ENCODE measurements at regions not wholly inside any gene's neighbourhood (a gene's known extent, or its start where the extent isn't known, plus 50 kb on each side); places are given as distances from the start of the nearest gene placed in this dataset.

GRCh38 chr3:82581350-82581749 lies 819.9 kb upstream of the GBE1 start:
- Histone ChIP-seq H3K27me3 (ENCODE audit: control insufficient read depth, insufficient read depth, low read length) (no peaks in the 10 kb centered on the region), H3K4me3 (ENCODE audit: low read depth, low read length) (no peak overlapping the region), H3K36me3 (ENCODE audit: control insufficient read depth, insufficient read depth, low read length) (no peaks in the 10 kb centered on the region)
- POLR2A ChIA-PET = no interaction called here
- CTCF ChIA-PET = no interaction called here
- no peak for DNase-seq (ENCODE audit: low read depth)
- TF ChIP-seq, protein P1, sequence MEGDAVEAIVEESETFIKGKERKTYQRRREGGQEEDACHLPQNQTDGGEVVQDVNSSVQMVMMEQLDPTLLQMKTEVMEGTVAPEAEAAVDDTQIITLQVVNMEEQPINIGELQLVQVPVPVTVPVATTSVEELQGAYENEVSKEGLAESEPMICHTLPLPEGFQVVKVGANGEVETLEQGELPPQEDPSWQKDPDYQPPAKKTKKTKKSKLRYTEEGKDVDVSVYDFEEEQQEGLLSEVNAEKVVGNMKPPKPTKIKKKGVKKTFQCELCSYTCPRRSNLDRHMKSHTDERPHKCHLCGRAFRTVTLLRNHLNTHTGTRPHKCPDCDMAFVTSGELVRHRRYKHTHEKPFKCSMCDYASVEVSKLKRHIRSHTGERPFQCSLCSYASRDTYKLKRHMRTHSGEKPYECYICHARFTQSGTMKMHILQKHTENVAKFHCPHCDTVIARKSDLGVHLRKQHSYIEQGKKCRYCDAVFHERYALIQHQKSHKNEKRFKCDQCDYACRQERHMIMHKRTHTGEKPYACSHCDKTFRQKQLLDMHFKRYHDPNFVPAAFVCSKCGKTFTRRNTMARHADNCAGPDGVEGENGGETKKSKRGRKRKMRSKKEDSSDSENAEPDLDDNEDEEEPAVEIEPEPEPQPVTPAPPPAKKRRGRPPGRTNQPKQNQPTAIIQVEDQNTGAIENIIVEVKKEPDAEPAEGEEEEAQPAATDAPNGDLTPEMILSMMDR (IDR thresholded peaks at IDR 0.05; ENCODE audit: insufficient read depth, low read depth, low read length) = no peak

- H3K27me3 ChIP-seq (ENCODE audit: control insufficient read depth, insufficient read depth, low read length) = no peaks in the 10 kb centered on the region
- DNase-seq (ENCODE audit: low read depth) = no peak
- H3K4me3 ChIP-seq (ENCODE audit: low read depth, low read length) = no peak overlapping the region
- no peaks in the 10 kb centered on the region for H3K36me3 ChIP-seq (ENCODE audit: control insufficient read depth, insufficient read depth, low read length)
- TF ChIP-seq, protein P1 (IDR thresholded peaks at IDR 0.05; ENCODE audit: insufficient read depth, low read depth, low read length) = no peak
- POLR2A ChIA-PET = no interaction called here
- CTCF ChIA-PET = no interaction called here
These were observed 811.3 kb upstream of the GBE1 start for GRCh38 chr3:82572721-82573120.

GRCh38 chr3:82568776-82569338 lies 807.4 kb upstream of the GBE1 start:
- no peak overlapping the region for H3K4me3 ChIP-seq (ENCODE audit: low read depth, low read length)
- H3K27me3 ChIP-seq (ENCODE audit: control insufficient read depth, insufficient read depth, low read length) = no peaks in the 10 kb centered on the region
- no peaks in the 10 kb centered on the region for H3K36me3 ChIP-seq (ENCODE audit: control insufficient read depth, insufficient read depth, low read length)
- TF ChIP-seq, protein P1 (IDR thresholded peaks at IDR 0.05; ENCODE audit: insufficient read depth, low read depth, low read length) = no peak
- DNase-seq (ENCODE audit: low read depth) = no peak
- CTCF ChIA-PET = no interaction called here
- POLR2A ChIA-PET = no interaction called here

- no peak for DNase-seq (ENCODE audit: low read depth)
- ChIA-PET CTCF (no interaction called here), POLR2A (no interaction called here)
- H3K36me3 ChIP-seq (ENCODE audit: control insufficient read depth, insufficient read depth, low read length) = no peaks in the 10 kb centered on the region
- no peaks in the 10 kb centered on the region for H3K27me3 ChIP-seq (ENCODE audit: control insufficient read depth, insufficient read depth, low read length)
- TF ChIP-seq, protein P1 (IDR thresholded peaks at IDR 0.05; ENCODE audit: insufficient read depth, low read depth, low read length) = no peak
- no peak overlapping the region for H3K4me3 ChIP-seq (ENCODE audit: low read depth, low read length)
These were observed 805.7 kb upstream of the GBE1 start for GRCh38 chr3:82567029-82567600.

- DNase-seq (ENCODE audit: low read depth) = no peak
- H3K27me3 ChIP-seq (ENCODE audit: control insufficient read depth, insufficient read depth, low read length) = no peaks in the 10 kb centered on the region
- no peaks in the 10 kb centered on the region for H3K36me3 ChIP-seq (ENCODE audit: control insufficient read depth, insufficient read depth, low read length)
- ChIA-PET CTCF (no interaction called here), POLR2A (no interaction called here)
- H3K4me3 ChIP-seq (ENCODE audit: low read depth, low read length) = no peak overlapping the region
- TF ChIP-seq, protein P1 (IDR thresholded peaks at IDR 0.05; ENCODE audit: insufficient read depth, low read depth, low read length) = no peak
These were observed 801.5 kb upstream of the GBE1 start for GRCh38 chr3:82562896-82563295.
